MM.1S (cell line): ENCODE measurements at regions not wholly inside any gene's neighbourhood (a gene's known extent, or its start where the extent isn't known, plus 50 kb on each side); places are given as distances from the start of the nearest gene placed in this dataset.

Experiments used
- DNase-seq: peaks from one replicate; pipeline ENCODE4 v3.0.0-alpha.2; 2015
- H2AFZ ChIP-seq: fragments of 300-600 bp; sonication (generic); 2 replicates; pipeline ENCODE4 v1.6.0; 2016; ENCODE audit warnings: antibody characterized with exemption, low read length
- H3F3A ChIP-seq: fragments of 300-600 bp; sonication (generic); 2 replicates; pipeline ENCODE4 v1.6.1; 2016; ENCODE audit warnings: mild to moderate bottlenecking, antibody characterized with exemption, low read length, moderate library complexity, mixed read lengths; ENCODE audit not compliant: insufficient read depth
- H3K27ac ChIP-seq: fragments of 300-600 bp; sonication (generic); 2 replicates; pipeline ENCODE4 v1.5.1; 2016; ENCODE audit warnings: mild to moderate bottlenecking, low read length
- H3K27me3 ChIP-seq: fragments of 300-600 bp; sonication (generic); replicated peaks from 2 replicates; pipeline ENCODE4 v1.6.0; 2016; ENCODE audit warnings: low read length; ENCODE audit not compliant: insufficient read depth
- H3K36me3 ChIP-seq: fragments of 300-600 bp; sonication (generic); replicated peaks from 2 replicates; pipeline ENCODE4 v1.6.1; 2016; ENCODE audit warnings: mild to moderate bottlenecking, low read length, mixed read lengths; ENCODE audit not compliant: insufficient read depth
- H3K4me1 ChIP-seq: fragments of 300-600 bp; sonication (generic); 2 replicates; pipeline ENCODE4 v1.6.1; 2016; ENCODE audit warnings: low read length, mixed read lengths
- H3K4me2 ChIP-seq: fragments of 300-600 bp; sonication (generic); 2 replicates; pipeline ENCODE4 v1.6.0; 2016; ENCODE audit warnings: low read depth, low read length
- H3K4me3 ChIP-seq: fragments of 300-600 bp; sonication (generic); 2 replicates; pipeline ENCODE4 v1.5.1; 2016; ENCODE audit warnings: low read length, mixed read lengths
- H3K79me2 ChIP-seq: fragments of 300-600 bp; sonication (generic); 2 replicates; pipeline ENCODE4 v1.6.1; 2016; ENCODE audit warnings: mixed run types, low read length, mixed read lengths
- H3K9ac ChIP-seq: fragments of 300-600 bp; sonication (generic); 2 replicates; pipeline ENCODE4 v1.6.1; 2016; ENCODE audit warnings: low read length, mixed read lengths
- H3K9me2 ChIP-seq: fragments of 300-600 bp; sonication (generic); replicated peaks from 2 replicates; pipeline ENCODE4 v1.6.1; 2016; ENCODE audit warnings: mild to moderate bottlenecking, low read length, mixed read lengths; ENCODE audit not compliant: insufficient read depth
- H3K9me3 ChIP-seq: fragments of 300-600 bp; sonication (generic); replicated peaks from 2 replicates; pipeline ENCODE4 v1.6.1; 2016; ENCODE audit warnings: mild to moderate bottlenecking, low read length, mixed read lengths; ENCODE audit not compliant: insufficient read depth
- H4K20me1 ChIP-seq: fragments of 300-600 bp; sonication (generic); 2 replicates; pipeline ENCODE4 v1.6.1; 2016; ENCODE audit warnings: mild to moderate bottlenecking, low read length, moderate library complexity, mixed read lengths; ENCODE audit not compliant: insufficient read depth
- EZH2 ChIP-seq: fragments of 300-600 bp; sonication (generic); optimal IDR thresholded peaks from 2 replicates; pipeline ENCODE3; 2017; ENCODE audit warnings: low read depth, mild to moderate bottlenecking, antibody characterized with exemption, low read length, mixed read lengths
- EZH2phosphoT487 ChIP-seq: fragments of 300-600 bp; sonication (generic); IDR thresholded peaks from 2 replicates; pipeline ENCODE4 v1.6.1; 2018; ENCODE audit warnings: antibody characterized with exemption, low read length
- TF ChIP-seq, protein P1 (sequence below): fragments of 300-600 bp; sonication (generic); IDR thresholded peaks from 2 replicates; pipeline ENCODE4 v1.5.1; 2016; ENCODE audit warnings: antibody characterized with exemption, low read length, mixed read lengths

GRCh38 chr17:34710226-34710625 lies 130.8 kb downstream of the TMEM132E start:
- Histone ChIP-seq H3K36me3 (no peaks in the 10 kb centered on the region), H3K4me1 (no peaks in the 10 kb centered on the region), H4K20me1 (no peaks in the 10 kb centered on the region), H3K9me3 (no peaks in the 10 kb centered on the region), H3K4me3 (no peak overlapping the region), H2AFZ (no peak overlapping the region), H3K27me3 (peaks cover 14% of the 10 kb centered on the region), H3K9me2 (no peaks in the 10 kb centered on the region), H3K27ac (no peak overlapping the region), H3K4me2 (no peak overlapping the region), H3K79me2 (no peaks in the 10 kb centered on the region), H3F3A (no peaks in the 10 kb centered on the region), H3K9ac (no peak overlapping the region)
- TF ChIP-seq EZH2phosphoT487 = no peak
- no peak for TF ChIP-seq EZH2
- TF ChIP-seq, protein P1, sequence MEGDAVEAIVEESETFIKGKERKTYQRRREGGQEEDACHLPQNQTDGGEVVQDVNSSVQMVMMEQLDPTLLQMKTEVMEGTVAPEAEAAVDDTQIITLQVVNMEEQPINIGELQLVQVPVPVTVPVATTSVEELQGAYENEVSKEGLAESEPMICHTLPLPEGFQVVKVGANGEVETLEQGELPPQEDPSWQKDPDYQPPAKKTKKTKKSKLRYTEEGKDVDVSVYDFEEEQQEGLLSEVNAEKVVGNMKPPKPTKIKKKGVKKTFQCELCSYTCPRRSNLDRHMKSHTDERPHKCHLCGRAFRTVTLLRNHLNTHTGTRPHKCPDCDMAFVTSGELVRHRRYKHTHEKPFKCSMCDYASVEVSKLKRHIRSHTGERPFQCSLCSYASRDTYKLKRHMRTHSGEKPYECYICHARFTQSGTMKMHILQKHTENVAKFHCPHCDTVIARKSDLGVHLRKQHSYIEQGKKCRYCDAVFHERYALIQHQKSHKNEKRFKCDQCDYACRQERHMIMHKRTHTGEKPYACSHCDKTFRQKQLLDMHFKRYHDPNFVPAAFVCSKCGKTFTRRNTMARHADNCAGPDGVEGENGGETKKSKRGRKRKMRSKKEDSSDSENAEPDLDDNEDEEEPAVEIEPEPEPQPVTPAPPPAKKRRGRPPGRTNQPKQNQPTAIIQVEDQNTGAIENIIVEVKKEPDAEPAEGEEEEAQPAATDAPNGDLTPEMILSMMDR = no peak
- no peak for DNase-seq

- H3K4me1 ChIP-seq = no peaks in the 10 kb centered on the region
- DNase-seq = no peak
Observed at GRCh38 chr17:34709158-34709754, 129.9 kb downstream of the TMEM132E start.

DNA sequence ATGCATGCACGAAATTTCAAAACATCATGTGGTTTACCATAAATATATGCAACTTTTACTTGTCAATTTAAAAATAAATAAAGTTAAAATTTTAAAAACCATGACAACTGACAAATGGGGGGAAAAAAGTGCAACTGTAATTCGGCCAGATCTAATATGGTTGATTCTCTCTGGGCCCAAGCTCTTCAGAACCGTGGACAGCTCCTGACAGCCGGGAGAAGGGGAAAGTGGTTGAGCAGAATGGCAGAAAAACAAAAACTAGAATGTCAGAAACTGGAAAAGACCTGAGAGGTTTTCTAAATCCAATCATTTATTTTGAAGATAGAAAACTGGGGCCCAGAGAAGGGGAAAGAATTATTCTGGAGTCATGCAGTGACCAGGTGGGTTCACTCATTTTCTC lies 126.6 kb downstream of the TMEM132E start:
- H2AFZ ChIP-seq = no peak overlapping the region
- no peak overlapping the region for H3K4me3 ChIP-seq
- H4K20me1 ChIP-seq = no peaks in the 10 kb centered on the region
- no peaks in the 10 kb centered on the region for H3K9me3 ChIP-seq
- no peak overlapping the region for H3K4me2 ChIP-seq
- peak; percentile 37 for DNase-seq
- H3K9ac ChIP-seq = no peak overlapping the region
- no peaks in the 10 kb centered on the region; the same call in 1 of the 2 replicates for H3K9me2 ChIP-seq
- no peaks in the 10 kb centered on the region for H3K4me1 ChIP-seq
- H3K27me3 ChIP-seq = peaks cover 6% of the 10 kb centered on the region
- no peak overlapping the region for H3K27ac ChIP-seq
- no peaks in the 10 kb centered on the region for H3K79me2 ChIP-seq
- H3F3A ChIP-seq = no peaks in the 10 kb centered on the region
- no peaks in the 10 kb centered on the region for H3K36me3 ChIP-seq
- TF ChIP-seq EZH2phosphoT487 (no peak), EZH2 (no peak)
- TF ChIP-seq, protein P1 = no peak

More at GRCh38 chr17:34709158-34709754, 129.9 kb downstream of the TMEM132E start:
- Histone ChIP-seq H3F3A (no peaks in the 10 kb centered on the region), H3K4me2 (no peak overlapping the region), H3K79me2 (no peaks in the 10 kb centered on the region), H2AFZ (no peak overlapping the region), H3K27ac (no peak overlapping the region), H3K4me3 (no peak overlapping the region), H3K36me3 (no peaks in the 10 kb centered on the region), H3K9me3 (no peaks in the 10 kb centered on the region), H3K9me2 (no peaks in the 10 kb centered on the region), H4K20me1 (no peaks in the 10 kb centered on the region), H3K27me3 (peaks cover 14% of the 10 kb centered on the region), H3K9ac (no peak overlapping the region)
- TF ChIP-seq EZH2 (no peak), EZH2phosphoT487 (no peak)
- TF ChIP-seq, protein P1 = no peak
